ENCODE measurements at regions not wholly inside any gene's neighbourhood (a gene's known extent, or its start where the extent isn't known, plus 50 kb on each side); places are given as distances from the start of the nearest gene placed in this dataset.

GRCh38 chr13:78192716-78193115, 274.1 kb upstream of the EDNRB start:
- TF ChIP-seq, protein P1, sequence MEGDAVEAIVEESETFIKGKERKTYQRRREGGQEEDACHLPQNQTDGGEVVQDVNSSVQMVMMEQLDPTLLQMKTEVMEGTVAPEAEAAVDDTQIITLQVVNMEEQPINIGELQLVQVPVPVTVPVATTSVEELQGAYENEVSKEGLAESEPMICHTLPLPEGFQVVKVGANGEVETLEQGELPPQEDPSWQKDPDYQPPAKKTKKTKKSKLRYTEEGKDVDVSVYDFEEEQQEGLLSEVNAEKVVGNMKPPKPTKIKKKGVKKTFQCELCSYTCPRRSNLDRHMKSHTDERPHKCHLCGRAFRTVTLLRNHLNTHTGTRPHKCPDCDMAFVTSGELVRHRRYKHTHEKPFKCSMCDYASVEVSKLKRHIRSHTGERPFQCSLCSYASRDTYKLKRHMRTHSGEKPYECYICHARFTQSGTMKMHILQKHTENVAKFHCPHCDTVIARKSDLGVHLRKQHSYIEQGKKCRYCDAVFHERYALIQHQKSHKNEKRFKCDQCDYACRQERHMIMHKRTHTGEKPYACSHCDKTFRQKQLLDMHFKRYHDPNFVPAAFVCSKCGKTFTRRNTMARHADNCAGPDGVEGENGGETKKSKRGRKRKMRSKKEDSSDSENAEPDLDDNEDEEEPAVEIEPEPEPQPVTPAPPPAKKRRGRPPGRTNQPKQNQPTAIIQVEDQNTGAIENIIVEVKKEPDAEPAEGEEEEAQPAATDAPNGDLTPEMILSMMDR (IDR thresholded peaks at IDR 0.05; ENCODE audit: insufficient read depth, low read length, severe bottlenecking), result no peak
- DNase-seq (ENCODE audit: low read depth), result peak; percentile 8
- no peak for FAIRE-seq
- no peaks in the 10 kb centered on the region for H3K36me3 ChIP-seq (ENCODE audit: control insufficient read depth, insufficient read depth, low read length)
- H3K27me3 ChIP-seq (ENCODE audit: control insufficient read depth, insufficient read depth, low read length), result no peaks in the 10 kb centered on the region
- no peak overlapping the region for H3K4me3 ChIP-seq (ENCODE audit: low read depth, low read length)

GRCh38 chr13:78190296-78190695, 271.7 kb upstream of the EDNRB start:
- TF ChIP-seq, protein P1 (IDR thresholded peaks at IDR 0.05; ENCODE audit: insufficient read depth, low read length, severe bottlenecking), result no peak
- no peak for FAIRE-seq
- Histone ChIP-seq H3K36me3 (ENCODE audit: control insufficient read depth, insufficient read depth, low read length) (no peaks in the 10 kb centered on the region), H3K27me3 (ENCODE audit: control insufficient read depth, insufficient read depth, low read length) (no peaks in the 10 kb centered on the region), H3K4me3 (ENCODE audit: low read depth, low read length) (no peak overlapping the region)
- no peak for DNase-seq (ENCODE audit: low read depth)

- TF ChIP-seq, protein P1 (IDR thresholded peaks at IDR 0.05; ENCODE audit: insufficient read depth, low read length, severe bottlenecking), result no peak
- no peak for FAIRE-seq
Observed at GRCh38 chr13:78187781-78188180, 269.1 kb upstream of the EDNRB start.

GRCh38 chr13:78185700-78186099, 267.1 kb upstream of the EDNRB start:
- no peak for FAIRE-seq
- TF ChIP-seq, protein P1 (IDR thresholded peaks at IDR 0.05; ENCODE audit: insufficient read depth, low read length, severe bottlenecking), result no peak

More at GRCh38 chr13:78187781-78188180, 269.1 kb upstream of the EDNRB start:
- H3K27me3 ChIP-seq (ENCODE audit: control insufficient read depth, insufficient read depth, low read length), result no peaks in the 10 kb centered on the region
- DNase-seq (ENCODE audit: low read depth), result no peak
- H3K36me3 ChIP-seq (ENCODE audit: control insufficient read depth, insufficient read depth, low read length), result no peaks in the 10 kb centered on the region
- no peak overlapping the region for H3K4me3 ChIP-seq (ENCODE audit: low read depth, low read length)

DNA sequence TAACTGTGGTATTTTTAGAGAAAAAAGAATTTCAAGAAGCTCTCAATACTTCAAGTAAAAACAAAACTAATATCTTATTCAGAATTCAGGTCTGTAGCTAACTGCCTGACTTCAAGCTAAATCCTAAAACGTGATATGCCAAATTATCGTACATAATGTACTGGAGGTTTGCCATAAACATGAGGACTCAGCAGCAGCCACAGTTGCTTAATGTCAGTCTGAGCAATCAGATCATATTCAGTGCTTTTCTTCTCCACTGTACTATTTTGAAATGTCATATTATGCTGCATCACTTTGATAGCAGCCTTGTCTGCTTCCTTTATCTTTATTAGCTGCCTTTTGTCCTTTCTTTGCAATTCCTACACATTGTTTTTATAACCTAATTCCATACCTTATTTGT, 265.1 kb upstream of the EDNRB start:
- Histone ChIP-seq H3K36me3 (ENCODE audit: control insufficient read depth, insufficient read depth, low read length) (no peaks in the 10 kb centered on the region), H3K27me3 (ENCODE audit: control insufficient read depth, insufficient read depth, low read length) (no peaks in the 10 kb centered on the region), H3K4me3 (ENCODE audit: low read depth, low read length) (no peak overlapping the region)
- FAIRE-seq (no peak), DNase-seq (ENCODE audit: low read depth) (no peak)
- TF ChIP-seq, protein P1 (IDR thresholded peaks at IDR 0.05; ENCODE audit: insufficient read depth, low read length, severe bottlenecking), result no peak

More at GRCh38 chr13:78185700-78186099, 267.1 kb upstream of the EDNRB start:
- no peak overlapping the region for H3K4me3 ChIP-seq (ENCODE audit: low read depth, low read length)
- no peaks in the 10 kb centered on the region for H3K27me3 ChIP-seq (ENCODE audit: control insufficient read depth, insufficient read depth, low read length)
- no peak for DNase-seq (ENCODE audit: low read depth)
- no peaks in the 10 kb centered on the region for H3K36me3 ChIP-seq (ENCODE audit: control insufficient read depth, insufficient read depth, low read length)

DNA sequence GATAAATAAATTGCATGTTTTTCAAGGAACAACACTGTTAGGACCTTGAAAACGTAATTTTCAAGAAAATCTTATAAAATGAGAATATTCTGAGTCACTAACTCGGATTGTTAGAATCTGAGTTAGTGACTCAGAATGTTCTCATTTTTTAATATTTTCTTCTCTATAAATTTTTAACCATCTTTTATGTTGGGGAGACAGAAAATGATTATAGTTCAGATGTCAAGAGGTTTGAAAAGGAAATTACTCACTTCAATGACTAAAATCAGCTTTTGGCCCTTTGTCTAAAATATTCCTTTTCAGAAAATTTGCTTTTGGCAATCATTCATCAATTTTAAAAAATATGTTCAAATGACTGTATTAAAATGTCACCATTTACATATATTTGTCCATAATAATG, 264.2 kb upstream of the EDNRB start:
- Histone ChIP-seq H3K36me3 (ENCODE audit: control insufficient read depth, insufficient read depth, low read length) (no peaks in the 10 kb centered on the region), H3K27me3 (ENCODE audit: control insufficient read depth, insufficient read depth, low read length) (no peaks in the 10 kb centered on the region), H3K4me3 (ENCODE audit: low read depth, low read length) (no peak overlapping the region)
- TF ChIP-seq, protein P1 (IDR thresholded peaks at IDR 0.05; ENCODE audit: insufficient read depth, low read length, severe bottlenecking), result no peak
- no peak for FAIRE-seq
- no peak for DNase-seq (ENCODE audit: low read depth)

All from bronchial epithelial cell (primary cell).